A549 (cell line): ENCODE measurements at regions not wholly inside any gene's neighbourhood (a gene's known extent, or its start where the extent isn't known, plus 50 kb on each side); places are given as distances from the start of the nearest gene placed in this dataset.

Source experiments
- ATAC-seq, 2 experiments: fragments of 200-7000 bp in 1 of 2; fragments of >200 bp in 1 of 2; cut with Nextera tagmentation in 1 of 2; cut with Tn5 transposase in 1 of 2; 3 replicates each; pipeline versions ENCODE4 v1.8.0 to v1.9.1; 2018 to 2020; ENCODE audit warnings: mild to moderate bottlenecking in 1 of 2, moderate library complexity in 1 of 2
- CTCF ChIA-PET: fragments of 300-600 bp; sonication (Branson Sonifier 250); formaldehyde crosslinking; extraction: SDS; loops from one replicate; lab custom pipeline; 2021; ENCODE audit warnings: antibody characterized with exemption, inconsistent platforms; lab: Yijun Ruan, JAX
- POLR2A ChIA-PET: fragments of 350-600 bp; formaldehyde crosslinking; extraction: SDS; loops from one replicate; lab custom pipeline; 2021; ENCODE audit warnings: antibody characterized with exemption, inconsistent platforms; lab: Yijun Ruan, JAX
- DNase-seq, 2 experiments: peaks; one replicate each; pipeline versions ENCODE4 v3.0.0 to v3.0.0-alpha.2; 2011 to 2016; ENCODE audit warnings: low read depth in 1 of 2, low spot score in 1 of 2
- FAIRE-seq: peaks from 2 replicates; lab custom pipeline; 2011; peaks lifted over from hg19 to GRCh38; lab: Jason Lieb, UNC
- H3K27ac ChIP-seq, 2 experiments: fragments of >200 bp; sonication (Bioruptor Twin); formaldehyde crosslinking; 3 replicates each; pipeline ENCODE4 v1.5.1; 2016 to 2017
- H3K4me1 ChIP-seq: fragments of >200 bp; sonication (Bioruptor Twin); formaldehyde crosslinking; 3 replicates; pipeline ENCODE4 v1.6.1; 2016
- H3K4me2 ChIP-seq: fragments of >200 bp; sonication (Bioruptor Twin); formaldehyde crosslinking; 3 replicates; pipeline ENCODE4 v1.6.1; 2016
- H3K4me3 ChIP-seq: fragments of >200 bp; sonication (Bioruptor Twin); formaldehyde crosslinking; 3 replicates; pipeline ENCODE4 v1.5.1; 2016
- H3K9me3 ChIP-seq: fragments of >200 bp; sonication (Bioruptor Twin); formaldehyde crosslinking; 3 replicates; pipeline ENCODE4 v1.6.1; 2016
- CBX2 ChIP-seq: fragments of 200-600 bp; sonication (generic); IDR thresholded peaks from 2 replicates; pipeline ENCODE4 v1.6.1; 2016; ENCODE audit warnings: low read depth, mild to moderate bottlenecking, borderline replicate concordance
- CBX8 ChIP-seq: fragments of 200-600 bp; sonication (generic); IDR thresholded peaks from 2 replicates; pipeline ENCODE4 v1.6.1; 2016
- CEBPB ChIP-seq, 2 experiments: fragments of >200 bp in 1 of 2; sonication (Bioruptor Twin) in 1 of 2; formaldehyde crosslinking in 1 of 2; IDR thresholded peaks; 2 replicates each; pipeline ENCODE4 v1.6.1; 2012 to 2016
- CHD2 ChIP-seq: fragments of 150-350 bp; IDR thresholded peaks from 2 replicates; pipeline ENCODE4 v1.6.1; 2014; ENCODE audit warnings: low read length; ENCODE audit not compliant: partially characterized antibody
- CHD4 ChIP-seq: fragments of 200-600 bp; sonication (generic); IDR thresholded peaks from 2 replicates; pipeline ENCODE4 v1.6.1; 2016; ENCODE audit warnings: antibody characterized with exemption, mild to moderate bottlenecking, borderline replicate concordance
- EP300 ChIP-seq, 2 experiments: fragments of >200 bp; sonication (Bioruptor Twin); formaldehyde crosslinking; IDR thresholded peaks; 2 replicates in 1 of 2; 3 replicates in 1 of 2; pipeline ENCODE4 v1.6.1; 2016 to 2017
- FOSL2 ChIP-seq, 2 experiments: fragments of 450-650 bp in 1 of 2; fragments of >200 bp in 1 of 2; sonication (Bioruptor Twin) in 1 of 2; formaldehyde crosslinking; IDR thresholded peaks; 2 replicates each; pipeline versions ENCODE4 v1.5.0 to v1.6.1; 2016 to 2020; ENCODE audit warnings: mild to moderate bottlenecking in 1 of 2, moderate library complexity in 1 of 2
- GATA3 ChIP-seq: IDR thresholded peaks from 2 replicates; pipeline ENCODE4 v1.6.1; 2012; ENCODE audit warnings: borderline replicate concordance
- JUNB ChIP-seq: fragments of >200 bp; sonication (Bioruptor Twin); formaldehyde crosslinking; IDR thresholded peaks from 2 replicates; pipeline ENCODE4 v1.6.1; 2016
- KDM5A ChIP-seq: fragments of 200-600 bp; sonication (generic); IDR thresholded peaks from 2 replicates; pipeline ENCODE4 v1.6.1; 2016; ENCODE audit warnings: antibody characterized with exemption, mild to moderate bottlenecking
- MAFK ChIP-seq: fragments of 450-650 bp; IDR thresholded peaks from 2 replicates; pipeline ENCODE4 v1.6.1; 2014; ENCODE audit not compliant: partially characterized antibody
- MAZ ChIP-seq: fragments of 150-350 bp; IDR thresholded peaks from 2 replicates; pipeline ENCODE4 v1.6.1; 2014; ENCODE audit warnings: antibody characterized with exemption, low read depth, low read length, borderline replicate concordance
- NFE2L2 ChIP-seq: fragments of 150-350 bp; conservative IDR thresholded peaks from 2 replicates; pipeline ENCODE4 v1.6.1; 2014; ENCODE audit warnings: low read length
- POLR2AphosphoS2 ChIP-seq: conservative IDR thresholded peaks from 2 replicates; pipeline ENCODE4 v1.6.1; 2012; ENCODE audit warnings: low read length, improper control_type of control experiment, inconsistent platforms
- RCOR1 ChIP-seq: fragments of 150-350 bp; IDR thresholded peaks from 2 replicates; pipeline ENCODE4 v1.6.1; 2014; ENCODE audit warnings: antibody characterized with exemption, low read length, low read depth
- SMC3 ChIP-seq: fragments of >200 bp; sonication (Bioruptor Twin); formaldehyde crosslinking; IDR thresholded peaks from 3 replicates; pipeline ENCODE4 v1.6.1; 2018; ENCODE audit warnings: inconsistent platforms
- SREBF2 ChIP-seq: fragments of 450-650 bp; IDR thresholded peaks from 2 replicates; pipeline ENCODE4 v1.6.1; 2014; ENCODE audit warnings: mild to moderate bottlenecking, moderate library complexity
- TFCP2L1 ChIP-seq: fragments of 250-450 bp; sonication (Bioruptor Pico); IDR thresholded peaks from 2 replicates; pipeline ENCODE4 v1.5.0; 2021; ENCODE audit warnings: mild to moderate bottlenecking
- TP53 ChIP-seq: fragments of 250-450 bp; sonication (Bioruptor Pico); IDR thresholded peaks from 2 replicates; pipeline ENCODE4 v1.5.0; 2021; ENCODE audit warnings: mild to moderate bottlenecking, moderate library complexity
- ZC3H11A ChIP-seq: fragments of 450-650 bp; IDR thresholded peaks from 2 replicates; pipeline ENCODE4 v1.6.1; 2014; ENCODE audit warnings: antibody characterized with exemption, mild to moderate bottlenecking
- ZSCAN20 ChIP-seq: fragments of 250-450 bp; sonication (Bioruptor Pico); IDR thresholded peaks from 2 replicates; pipeline ENCODE4 v1.8.0; 2022; ENCODE audit warnings: mild to moderate bottlenecking, moderate library complexity
- WGBS: methylation state at CpG from one replicate; pipeline ENCODE4 v1.1.6; 2017; ENCODE audit errors: missing lambda C conversion rate; 5-methylcytosine and 5-hydroxymethylcytosine counted together
- TF ChIP-seq, protein P1 (sequence below): fragments of >200 bp; sonication (Bioruptor Twin); formaldehyde crosslinking; IDR thresholded peaks from 3 replicates; pipeline ENCODE4 v1.6.1; 2016
- TF ChIP-seq, protein P2 (sequence below): fragments of 200-600 bp; sonication (generic); IDR thresholded peaks from 2 replicates; pipeline ENCODE4 v1.6.1; 2016; ENCODE audit warnings: antibody characterized with exemption, mild to moderate bottlenecking, moderate library complexity
- TF ChIP-seq, protein P3 (sequence below): fragments of >200 bp; sonication (Bioruptor Twin); formaldehyde crosslinking; IDR thresholded peaks from 2 replicates; pipeline ENCODE4 v1.6.1; 2016
- TF ChIP-seq, protein P4 (sequence below): fragments of 250-450 bp; sonication (Bioruptor Pico); IDR thresholded peaks from 2 replicates; pipeline ENCODE4 v1.5.0; 2020; ENCODE audit warnings: low read depth, mild to moderate bottlenecking, moderate library complexity

DNA sequence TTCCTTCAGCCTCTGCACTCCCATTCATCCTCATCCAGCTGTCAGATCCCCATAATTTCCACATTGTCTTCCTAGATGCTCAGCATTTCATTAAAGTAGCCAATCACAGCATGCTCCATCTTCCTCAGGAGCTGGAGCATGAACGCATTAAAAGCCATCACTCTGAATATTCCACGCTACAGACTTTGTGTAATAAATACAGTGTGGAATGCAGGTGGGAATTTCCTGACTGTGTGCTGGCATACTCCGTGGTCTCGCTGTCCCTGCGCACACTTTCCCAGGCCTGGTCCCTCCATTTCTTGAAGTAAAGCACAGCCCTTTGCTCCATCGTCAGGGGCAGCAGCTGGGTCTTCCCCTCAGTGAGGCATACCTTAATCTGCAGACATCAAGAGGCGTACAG lies 123.7 kb upstream of the NCK2 start:
- DNase-seq (no peak), ATAC-seq (no peak), FAIRE-seq (no peak)
- no peak overlapping the region for H3K27ac ChIP-seq
- 64% methylated on average over 7 of the region's 7 CpGs for WGBS
- CTCF ChIA-PET = no interaction called here
- H3K4me3 ChIP-seq = no peak overlapping the region
- POLR2A ChIA-PET = no interaction called here
- no peak for TF ChIP-seq SREBF2
- TF ChIP-seq MAFK = no peak
- TF ChIP-seq CEBPB (IDR thresholded peaks at IDR 0.05) = no peak
- TF ChIP-seq FOSL2 (IDR thresholded peaks at IDR 0.05) = no peak
- no peak for TF ChIP-seq FOSL2 (CRISPR knock-in tag; IDR thresholded peaks at IDR 0.05)
- no peak for TF ChIP-seq ZSCAN20
- TF ChIP-seq TFCP2L1 (CRISPR knock-in tag) = no peak
- no peak for TF ChIP-seq TP53 (CRISPR knock-in tag)
- TF ChIP-seq, protein P1, sequence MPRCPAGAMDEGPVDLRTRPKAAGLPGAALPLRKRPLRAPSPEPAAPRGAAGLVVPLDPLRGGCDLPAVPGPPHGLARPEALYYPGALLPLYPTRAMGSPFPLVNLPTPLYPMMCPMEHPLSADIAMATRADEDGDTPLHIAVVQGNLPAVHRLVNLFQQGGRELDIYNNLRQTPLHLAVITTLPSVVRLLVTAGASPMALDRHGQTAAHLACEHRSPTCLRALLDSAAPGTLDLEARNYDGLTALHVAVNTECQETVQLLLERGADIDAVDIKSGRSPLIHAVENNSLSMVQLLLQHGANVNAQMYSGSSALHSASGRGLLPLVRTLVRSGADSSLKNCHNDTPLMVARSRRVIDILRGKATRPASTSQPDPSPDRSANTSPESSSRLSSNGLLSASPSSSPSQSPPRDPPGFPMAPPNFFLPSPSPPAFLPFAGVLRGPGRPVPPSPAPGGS = no peak
- TF ChIP-seq EP300 (IDR thresholded peaks at IDR 0.05) = no peak
- no peak for TF ChIP-seq JUNB
- TF ChIP-seq CBX8 = no peak
- TF ChIP-seq NFE2L2 = no peak
- no peak for TF ChIP-seq RCOR1
- TF ChIP-seq POLR2AphosphoS2 = no peak
- TF ChIP-seq GATA3 = no peak
- TF ChIP-seq, protein P2, sequence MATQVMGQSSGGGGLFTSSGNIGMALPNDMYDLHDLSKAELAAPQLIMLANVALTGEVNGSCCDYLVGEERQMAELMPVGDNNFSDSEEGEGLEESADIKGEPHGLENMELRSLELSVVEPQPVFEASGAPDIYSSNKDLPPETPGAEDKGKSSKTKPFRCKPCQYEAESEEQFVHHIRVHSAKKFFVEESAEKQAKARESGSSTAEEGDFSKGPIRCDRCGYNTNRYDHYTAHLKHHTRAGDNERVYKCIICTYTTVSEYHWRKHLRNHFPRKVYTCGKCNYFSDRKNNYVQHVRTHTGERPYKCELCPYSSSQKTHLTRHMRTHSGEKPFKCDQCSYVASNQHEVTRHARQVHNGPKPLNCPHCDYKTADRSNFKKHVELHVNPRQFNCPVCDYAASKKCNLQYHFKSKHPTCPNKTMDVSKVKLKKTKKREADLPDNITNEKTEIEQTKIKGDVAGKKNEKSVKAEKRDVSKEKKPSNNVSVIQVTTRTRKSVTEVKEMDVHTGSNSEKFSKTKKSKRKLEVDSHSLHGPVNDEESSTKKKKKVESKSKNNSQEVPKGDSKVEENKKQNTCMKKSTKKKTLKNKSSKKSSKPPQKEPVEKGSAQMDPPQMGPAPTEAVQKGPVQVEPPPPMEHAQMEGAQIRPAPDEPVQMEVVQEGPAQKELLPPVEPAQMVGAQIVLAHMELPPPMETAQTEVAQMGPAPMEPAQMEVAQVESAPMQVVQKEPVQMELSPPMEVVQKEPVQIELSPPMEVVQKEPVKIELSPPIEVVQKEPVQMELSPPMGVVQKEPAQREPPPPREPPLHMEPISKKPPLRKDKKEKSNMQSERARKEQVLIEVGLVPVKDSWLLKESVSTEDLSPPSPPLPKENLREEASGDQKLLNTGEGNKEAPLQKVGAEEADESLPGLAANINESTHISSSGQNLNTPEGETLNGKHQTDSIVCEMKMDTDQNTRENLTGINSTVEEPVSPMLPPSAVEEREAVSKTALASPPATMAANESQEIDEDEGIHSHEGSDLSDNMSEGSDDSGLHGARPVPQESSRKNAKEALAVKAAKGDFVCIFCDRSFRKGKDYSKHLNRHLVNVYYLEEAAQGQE = no peak
- TF ChIP-seq, protein P3, sequence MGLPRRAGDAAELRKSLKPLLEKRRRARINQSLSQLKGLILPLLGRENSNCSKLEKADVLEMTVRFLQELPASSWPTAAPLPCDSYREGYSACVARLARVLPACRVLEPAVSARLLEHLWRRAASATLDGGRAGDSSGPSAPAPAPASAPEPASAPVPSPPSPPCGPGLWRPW = no peak
- TF ChIP-seq CHD4 = no peak
- TF ChIP-seq SMC3 = no peak
- no peak for TF ChIP-seq ZC3H11A
- H3K4me2 ChIP-seq = no peak overlapping the region
- H3K9me3 ChIP-seq = no peaks in the 10 kb centered on the region
- H3K4me1 ChIP-seq = peaks cover 6% of the 10 kb centered on the region; the same call in 2 of the 3 replicates

DNA sequence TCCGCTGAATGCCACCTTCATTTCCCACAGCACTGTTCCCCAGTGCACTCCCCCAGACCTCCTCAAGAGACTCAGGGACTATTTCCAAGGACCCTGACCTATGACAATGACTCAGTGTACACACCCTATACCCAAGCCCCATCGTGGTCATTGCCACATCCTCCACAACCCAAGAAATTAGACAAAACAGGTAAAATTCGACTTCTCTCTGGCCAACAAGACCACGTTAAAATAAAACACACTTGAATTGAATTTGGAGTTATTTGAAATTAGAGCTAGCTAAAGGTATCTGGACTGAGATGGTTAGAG lies 126.4 kb upstream of the NCK2 start:
- FAIRE-seq = no peak
- DNase-seq = no peak
- ChIA-PET CTCF (no interaction called here), POLR2A (no interaction called here)
- Histone ChIP-seq H3K4me1 (peaks cover 6% of the 10 kb centered on the region; the same call in 2 of the 3 replicates), H3K4me2 (no peak overlapping the region), H3K9me3 (no peaks in the 10 kb centered on the region), H3K4me3 (no peak overlapping the region), H3K27ac (no peak overlapping the region)
- no peak for ATAC-seq
- no peak for TF ChIP-seq KDM5A
- TF ChIP-seq CBX2 = no peak
- TF ChIP-seq NFE2L2 = no peak
- no peak for TF ChIP-seq MAZ
- TF ChIP-seq, protein P4, sequence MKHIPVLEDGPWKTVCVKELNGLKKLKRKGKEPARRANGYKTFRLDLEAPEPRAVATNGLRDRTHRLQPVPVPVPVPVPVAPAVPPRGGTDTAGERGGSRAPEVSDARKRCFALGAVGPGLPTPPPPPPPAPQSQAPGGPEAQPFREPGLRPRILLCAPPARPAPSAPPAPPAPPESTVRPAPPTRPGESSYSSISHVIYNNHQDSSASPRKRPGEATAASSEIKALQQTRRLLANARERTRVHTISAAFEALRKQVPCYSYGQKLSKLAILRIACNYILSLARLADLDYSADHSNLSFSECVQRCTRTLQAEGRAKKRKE (CRISPR knock-in tag) = no peak
- no peak for TF ChIP-seq SMC3
- TF ChIP-seq CHD2 = no peak
- 60% methylated on average over 4 of the region's 4 CpGs for WGBS
